Mesenchymal stem cell (in vitro differentiated cells and primary cell): ENCODE measurements at regions not wholly inside any gene's neighbourhood (a gene's known extent, or its start where the extent isn't known, plus 50 kb on each side); places are given as distances from the start of the nearest gene placed in this dataset.
"Not testable (repeated sequence)": the region's sequence is repeated elsewhere in the genome, so short reads cannot be mapped to it uniquely, and the experiment has no call there.

ENCODE experiments used
- DNase-seq: peaks from one replicate; pipeline ENCODE4 v3.0.0-alpha.2; 2013
- H2AFZ ChIP-seq: one replicate; pipeline ENCODE4 v1.6.1; 2013; ENCODE audit warnings: low read depth, mild to moderate bottlenecking, control low read depth, inconsistent platforms, low read length, moderate library complexity
- H2AK5ac ChIP-seq: 2 replicates; pipeline ENCODE4 v1.6.1; 2013; ENCODE audit warnings: low read length, moderate library complexity, mild to moderate bottlenecking, inconsistent platforms; ENCODE audit not compliant: severe bottlenecking
- H2BK120ac ChIP-seq: one replicate; pipeline ENCODE4 v1.6.1; 2013; ENCODE audit warnings: low read depth, mild to moderate bottlenecking, inconsistent platforms, low read length, moderate library complexity
- H2BK12ac ChIP-seq, 2 experiments: one replicate each; pipeline ENCODE4 v1.6.1; 2013; ENCODE audit warnings: inconsistent platforms in 2 of 2, low read length in 2 of 2, mild to moderate bottlenecking in 2 of 2, moderate library complexity in 2 of 2, control low read depth in 1 of 2
- H2BK15ac ChIP-seq: one replicate; pipeline ENCODE4 v1.6.1; 2013; ENCODE audit warnings: mild to moderate bottlenecking, low read depth, inconsistent platforms; ENCODE audit not compliant: poor library complexity, severe bottlenecking
- H2BK5ac ChIP-seq: 2 replicates; pipeline ENCODE4 v1.6.1; 2013; ENCODE audit warnings: low read depth, mild to moderate bottlenecking, low read length, control low read depth, inconsistent platforms; ENCODE audit not compliant: poor library complexity, severe bottlenecking
- H3K14ac ChIP-seq, 2 experiments: one replicate each; pipeline ENCODE4 v1.6.1; 2013; ENCODE audit warnings: inconsistent platforms in 2 of 2, low read length in 2 of 2, control low read depth in 1 of 2, mild to moderate bottlenecking in 1 of 2, moderate library complexity in 1 of 2
- H3K18ac ChIP-seq, 2 experiments: one replicate each; pipeline ENCODE4 v1.6.1; 2013; ENCODE audit warnings: inconsistent platforms in 2 of 2, low read length in 2 of 2, control low read depth in 1 of 2, low read depth in 1 of 2, mild to moderate bottlenecking in 1 of 2
- H3K23ac ChIP-seq, 2 experiments: one replicate each; pipeline ENCODE4 v1.6.1; 2013; ENCODE audit warnings: inconsistent platforms in 2 of 2, low read length in 2 of 2, mild to moderate bottlenecking in 2 of 2, moderate library complexity in 2 of 2, control low read depth in 1 of 2
- H3K27ac ChIP-seq: 2 replicates; pipeline ENCODE4 v1.5.1; 2013; ENCODE audit warnings: mild to moderate bottlenecking, moderate library complexity, low read length, control low read depth, inconsistent platforms; ENCODE audit not compliant: poor library complexity, severe bottlenecking
- H3K27me3 ChIP-seq, 2 experiments: 2 replicates each; pipeline versions ENCODE4 v1.6.1 to v1.7.0; 2013; ENCODE audit warnings: low read length in 2 of 2, mild to moderate bottlenecking in 2 of 2, moderate library complexity in 2 of 2, control low read depth in 1 of 2, inconsistent platforms in 1 of 2; ENCODE audit not compliant: control insufficient read depth in 1 of 2, insufficient read depth in 1 of 2
- H3K36me3 ChIP-seq, 2 experiments: 2 replicates each; pipeline versions ENCODE4 v1.6.1 to v1.7.0; 2013; ENCODE audit warnings: low read length in 2 of 2, control low read depth in 1 of 2, inconsistent platforms in 1 of 2, low read depth in 1 of 2, mild to moderate bottlenecking in 1 of 2; ENCODE audit not compliant: insufficient read depth in 2 of 2, control insufficient read depth in 1 of 2
- H3K4ac ChIP-seq, 2 experiments: one replicate each; pipeline ENCODE4 v1.6.1; 2013; ENCODE audit warnings: inconsistent platforms in 2 of 2, low read length in 2 of 2, mild to moderate bottlenecking in 2 of 2, moderate library complexity in 2 of 2, control low read depth in 1 of 2, low read depth in 1 of 2
- H3K4me1 ChIP-seq: 2 replicates; pipeline ENCODE4 v1.6.1; 2013; ENCODE audit warnings: low read depth, low read length, control low read depth; ENCODE audit not compliant: control insufficient read depth, insufficient read depth
- H3K4me2 ChIP-seq: 2 replicates; pipeline ENCODE4 v1.6.1; 2013; ENCODE audit warnings: low read length, mild to moderate bottlenecking, inconsistent platforms; ENCODE audit not compliant: poor library complexity, severe bottlenecking
- H3K4me3 ChIP-seq, 2 experiments: 2 replicates each; pipeline versions ENCODE4 v1.5.1 to v1.7.0; 2013; ENCODE audit warnings: low read length in 2 of 2, mild to moderate bottlenecking in 2 of 2, control low read depth in 1 of 2, low read depth in 1 of 2; ENCODE audit not compliant: insufficient read depth in 1 of 2
- H3K79me1 ChIP-seq: replicated peaks from 2 replicates; pipeline ENCODE4 v1.6.1; 2013; ENCODE audit warnings: mild to moderate bottlenecking, control low read depth, low read length, inconsistent platforms; ENCODE audit not compliant: poor library complexity, severe bottlenecking
- H3K9ac ChIP-seq: 2 replicates; pipeline ENCODE4 v1.7.0; 2013; ENCODE audit warnings: mild to moderate bottlenecking, low read length, moderate library complexity
- H3K9me3 ChIP-seq: 2 replicates; pipeline ENCODE4 v1.7.0; 2013; ENCODE audit warnings: mild to moderate bottlenecking, low read length; ENCODE audit not compliant: control insufficient read depth
- H4K8ac ChIP-seq: one replicate; pipeline ENCODE4 v1.6.1; 2013; ENCODE audit warnings: inconsistent platforms, mild to moderate bottlenecking, low read length, moderate library complexity
- H4K91ac ChIP-seq: one replicate; pipeline ENCODE4 v1.6.1; 2013; ENCODE audit warnings: mild to moderate bottlenecking, low read length, inconsistent platforms
- WGBS: methylation state at CpG from one replicate; pipeline ENCODE4 v1.1.7; 2013; ENCODE audit warnings: mixed read lengths; 5-methylcytosine and 5-hydroxymethylcytosine counted together

- Histone ChIP-seq H3K4me2 (no peak overlapping the region), H2BK5ac (no peak overlapping the region), H3K27me3 (no peaks in the 10 kb centered on the region), H3K23ac (no peak overlapping the region), H4K8ac (no peak overlapping the region), H3K79me1 (no peaks in the 10 kb centered on the region), H3K27ac (no peak overlapping the region), H2AK5ac (no peak overlapping the region), H3K9me3 (no peaks in the 10 kb centered on the region), H3K4me1 (no peaks in the 10 kb centered on the region), H2BK15ac (no peak overlapping the region), H2BK12ac (no peak overlapping the region), H2AFZ (no peak overlapping the region), H3K14ac (no peak overlapping the region), H3K9ac (peak overlapping the region; percentile 22), H3K18ac (no peak overlapping the region), H3K4ac (no peak overlapping the region), H3K4me3 (no peak overlapping the region), H2BK120ac (no peak overlapping the region), H4K91ac (no peak overlapping the region), H3K36me3 (no peaks in the 10 kb centered on the region)
- WGBS: 83% methylated on average over 1 of the region's 1 CpG
- no peak for DNase-seq
These were observed 83.2 kb upstream of the TBCA start for GRCh38 chr5:77859306-77859705.

DNA sequence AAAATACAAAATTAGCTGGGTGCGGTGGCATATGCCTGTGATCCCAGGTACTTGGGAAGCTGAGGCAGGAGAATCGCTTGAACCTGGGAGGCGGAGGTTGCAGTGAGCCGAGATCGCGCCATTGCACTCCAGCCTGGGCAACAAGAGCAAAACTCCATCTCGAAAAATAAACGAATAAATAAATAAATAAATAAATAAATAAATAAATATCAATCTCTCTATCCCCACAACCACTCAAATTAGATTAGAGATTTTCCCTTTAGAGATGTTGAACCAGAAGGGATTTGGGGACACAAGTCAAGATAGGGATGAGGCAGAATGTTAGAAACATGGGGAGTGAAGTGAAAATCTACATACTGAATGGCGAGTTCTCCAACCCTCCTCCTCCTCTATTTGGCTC, 82.5 kb upstream of the TBCA start:
- not testable (repeated sequence) for H2BK120ac ChIP-seq, H4K91ac ChIP-seq, H3K23ac ChIP-seq, H3K4me1 ChIP-seq, H2AFZ ChIP-seq, H2BK15ac ChIP-seq, H3K79me1 ChIP-seq, H3K4me2 ChIP-seq, DNase-seq, H3K4me3 ChIP-seq, H3K36me3 ChIP-seq, H2BK12ac ChIP-seq, H2AK5ac ChIP-seq, H3K27ac ChIP-seq, H3K18ac ChIP-seq, H4K8ac ChIP-seq, H3K9me3 ChIP-seq, H3K27me3 ChIP-seq, H3K14ac ChIP-seq, H3K4ac ChIP-seq, H2BK5ac ChIP-seq
- H3K9ac ChIP-seq: peak overlapping the region; percentile 22
- 97% methylated on average over 4 of the region's 9 CpGs for WGBS

DNA sequence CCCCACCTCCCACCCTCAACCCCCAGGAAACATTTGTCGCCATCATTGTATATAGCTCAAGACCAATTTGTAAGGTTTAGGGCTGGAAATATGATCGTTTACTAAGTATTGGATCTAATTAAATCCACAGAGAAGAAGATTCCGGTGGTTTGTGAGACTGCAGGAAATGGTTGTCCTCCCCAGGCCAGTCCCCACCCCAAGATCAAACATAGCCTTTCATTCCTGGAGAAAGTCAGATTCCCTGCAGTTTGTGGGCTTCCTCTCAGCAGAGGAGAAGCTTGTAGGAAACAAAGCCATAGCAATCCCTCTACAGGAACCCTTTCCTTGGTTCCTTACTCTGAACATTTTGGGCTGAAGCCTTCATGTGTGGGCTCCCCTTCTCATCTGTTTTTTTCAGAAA, 79.2 kb upstream of the TBCA start:
- DNase-seq: no peak
- Histone ChIP-seq H3K4ac (no peak overlapping the region), H3K9me3 (no peaks in the 10 kb centered on the region), H3K23ac (no peak overlapping the region), H3K4me1 (peaks cover 7% of the 10 kb centered on the region), H3K36me3 (peaks cover 0 to 8% of the 10 kb centered on the region in 2 experiments), H3K14ac (no peak overlapping the region), H3K79me1 (no peaks in the 10 kb centered on the region), H2BK15ac (no peak overlapping the region), H2BK120ac (no peak overlapping the region), H2AK5ac (no peak overlapping the region), H2AFZ (no peak overlapping the region), H4K8ac (no peak overlapping the region), H3K18ac (no peak overlapping the region), H3K27me3 (no peaks in the 10 kb centered on the region), H3K27ac (no peak overlapping the region), H3K9ac (no peak overlapping the region), H2BK5ac (no peak overlapping the region), H2BK12ac (no peak overlapping the region), H4K91ac (no peak overlapping the region), H3K4me2 (no peak overlapping the region), H3K4me3 (no peak overlapping the region)
- WGBS: 46% methylated on average over 1 of the region's 3 CpGs

GRCh38 chr5:77853353-77853907, 77.3 kb upstream of the TBCA start:
- Histone ChIP-seq H3K36me3 (peaks cover 0 to 8% of the 10 kb centered on the region in 2 experiments), H3K18ac (no peak overlapping the region), H3K27me3 (no peaks in the 10 kb centered on the region), H3K9me3 (no peaks in the 10 kb centered on the region), H3K9ac (peak overlapping the region; percentile 82), H4K91ac (no peak overlapping the region), H4K8ac (no peak overlapping the region), H3K4me3 (peak overlapping the region in 1 of 2 experiments; percentile 75), H2AK5ac (no peak overlapping the region), H2AFZ (no peak overlapping the region), H2BK120ac (no peak overlapping the region), H2BK12ac (no peak overlapping the region), H3K4me2 (no peak overlapping the region), H3K79me1 (no peaks in the 10 kb centered on the region), H3K4me1 (peaks cover 7% of the 10 kb centered on the region), H2BK15ac (no peak overlapping the region), H3K27ac (no peak overlapping the region), H2BK5ac (no peak overlapping the region), H3K14ac (no peak overlapping the region), H3K23ac (no peak overlapping the region), H3K4ac (no peak overlapping the region)
- 14% methylated on average over 1 of the region's 2 CpGs for WGBS
- DNase-seq: peak; percentile 34
